DND-41 (cell line): ENCODE measurements at regions not wholly inside any gene's neighbourhood (a gene's known extent, or its start where the extent isn't known, plus 50 kb on each side); places are given as distances from the start of the nearest gene placed in this dataset.
A peak's percentile ranks its signal among the peaks of the same experiment; 100 is the strongest.

Experiments used
- ATAC-seq: fragments of 200-7000 bp; cut with Tn5 transposase; 3 replicates; pipeline ENCODE4 v1.9.1; 2021; ENCODE audit warnings: low read depth; ENCODE audit not compliant: insufficient read depth
- DNase-seq: peaks from one replicate; pipeline ENCODE4 v3.0.0-alpha.2; 2020
- H2AFZ ChIP-seq: 2 replicates; pipeline ENCODE4 v1.6.0; 2012; ENCODE audit warnings: low read depth, low read length
- H3K27ac ChIP-seq: 2 replicates; pipeline ENCODE4 v1.5.1; 2012; ENCODE audit warnings: low read length, inconsistent platforms
- H3K27me3 ChIP-seq: fragments of 200-600 bp; sonication (generic); 2 replicates; pipeline ENCODE4 v1.6.0; 2012; ENCODE audit warnings: low read length, mild to moderate bottlenecking, inconsistent platforms; ENCODE audit not compliant: insufficient read depth, poor library complexity
- H3K36me3 ChIP-seq: 2 replicates; pipeline ENCODE4 v1.5.1; 2012; ENCODE audit warnings: low read length, inconsistent platforms; ENCODE audit not compliant: insufficient read depth
- H3K4me1 ChIP-seq: 2 replicates; pipeline ENCODE4 v1.5.1; 2012; ENCODE audit warnings: mild to moderate bottlenecking, low read length; ENCODE audit not compliant: insufficient read depth
- H3K4me2 ChIP-seq: 2 replicates; pipeline ENCODE4 v1.6.0; 2012; ENCODE audit warnings: mild to moderate bottlenecking, moderate library complexity, low read length, inconsistent platforms; ENCODE audit not compliant: insufficient read depth
- H3K4me3 ChIP-seq, 2 experiments: fragments of 200-600 bp in 1 of 2; shearing (Covaris generic) in 1 of 2; 2 replicates each; pipeline ENCODE4 v1.5.1; 2012 to 2016; ENCODE audit warnings: inconsistent platforms in 2 of 2, low read length in 2 of 2, mild to moderate bottlenecking in 2 of 2, low read depth in 1 of 2, moderate library complexity in 1 of 2
- H3K79me2 ChIP-seq: 2 replicates; pipeline ENCODE4 v1.6.0; 2012; ENCODE audit warnings: low read length, inconsistent platforms; ENCODE audit not compliant: insufficient read depth
- H3K9ac ChIP-seq: 2 replicates; pipeline ENCODE4 v1.6.0; 2012; ENCODE audit warnings: low read depth, mild to moderate bottlenecking, inconsistent platforms, low read length, moderate library complexity
- H3K9me3 ChIP-seq: 2 replicates; pipeline ENCODE4 v1.5.1; 2012; ENCODE audit warnings: low read length, moderate library complexity, mild to moderate bottlenecking, inconsistent platforms; ENCODE audit not compliant: insufficient read depth, severe bottlenecking
- H4K20me1 ChIP-seq: 2 replicates; pipeline ENCODE4 v1.6.0; 2012; ENCODE audit warnings: low read length; ENCODE audit not compliant: insufficient read depth
- EZH2 ChIP-seq: IDR thresholded peaks from 3 replicates; pipeline ENCODE4 v1.6.1; 2012; ENCODE audit warnings: borderline replicate concordance, low read depth, mild to moderate bottlenecking, moderate library complexity, low read length, inconsistent platforms; ENCODE audit not compliant: severe bottlenecking
- TF ChIP-seq, protein P1 (sequence below): IDR thresholded peaks from 2 replicates; pipeline ENCODE4 v1.5.1; 2012; ENCODE audit warnings: borderline replicate concordance, low read length, moderate library complexity, mild to moderate bottlenecking; ENCODE audit not compliant: poor library complexity, severe bottlenecking; ENCODE audit errors: extremely low read depth

GRCh38 chr22:22123960-22124278 is 120.7 kb upstream of the VPREB1 start:
- Histone ChIP-seq H3K9ac (no peak overlapping the region), H2AFZ (no peak overlapping the region)

GRCh38 chr22:22123118-22123959 is 121.2 kb upstream of the VPREB1 start:
- H3K9ac ChIP-seq, result no peak overlapping the region
- peaks cover 43% of the 10 kb centered on the region for H3K27me3 ChIP-seq

More at GRCh38 chr22:22123960-22124278, 120.7 kb upstream of the VPREB1 start:
- no peaks in the 10 kb centered on the region for H3K36me3 ChIP-seq
- H3K27ac ChIP-seq, result no peak overlapping the region
- peaks cover 45% of the 10 kb centered on the region for H3K27me3 ChIP-seq
- TF ChIP-seq EZH2, result no peak
- TF ChIP-seq, protein P1, sequence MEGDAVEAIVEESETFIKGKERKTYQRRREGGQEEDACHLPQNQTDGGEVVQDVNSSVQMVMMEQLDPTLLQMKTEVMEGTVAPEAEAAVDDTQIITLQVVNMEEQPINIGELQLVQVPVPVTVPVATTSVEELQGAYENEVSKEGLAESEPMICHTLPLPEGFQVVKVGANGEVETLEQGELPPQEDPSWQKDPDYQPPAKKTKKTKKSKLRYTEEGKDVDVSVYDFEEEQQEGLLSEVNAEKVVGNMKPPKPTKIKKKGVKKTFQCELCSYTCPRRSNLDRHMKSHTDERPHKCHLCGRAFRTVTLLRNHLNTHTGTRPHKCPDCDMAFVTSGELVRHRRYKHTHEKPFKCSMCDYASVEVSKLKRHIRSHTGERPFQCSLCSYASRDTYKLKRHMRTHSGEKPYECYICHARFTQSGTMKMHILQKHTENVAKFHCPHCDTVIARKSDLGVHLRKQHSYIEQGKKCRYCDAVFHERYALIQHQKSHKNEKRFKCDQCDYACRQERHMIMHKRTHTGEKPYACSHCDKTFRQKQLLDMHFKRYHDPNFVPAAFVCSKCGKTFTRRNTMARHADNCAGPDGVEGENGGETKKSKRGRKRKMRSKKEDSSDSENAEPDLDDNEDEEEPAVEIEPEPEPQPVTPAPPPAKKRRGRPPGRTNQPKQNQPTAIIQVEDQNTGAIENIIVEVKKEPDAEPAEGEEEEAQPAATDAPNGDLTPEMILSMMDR, result no peak
- H3K9me3 ChIP-seq, result no peaks in the 10 kb centered on the region
- DNase-seq (no peak), ATAC-seq (no peak)
- no peaks in the 10 kb centered on the region for H3K79me2 ChIP-seq
- H3K4me1 ChIP-seq, result peaks cover 12% of the 10 kb centered on the region
- no peak overlapping the region for H3K4me2 ChIP-seq
- H4K20me1 ChIP-seq, result no peaks in the 10 kb centered on the region
- H3K4me3 ChIP-seq, result no peak overlapping the region

GRCh38 chr22:22122348-22123117 is 122.1 kb upstream of the VPREB1 start:
- Histone ChIP-seq H2AFZ (no peak overlapping the region), H3K79me2 (no peaks in the 10 kb centered on the region), H3K4me1 (peaks cover 12% of the 10 kb centered on the region), H3K36me3 (no peaks in the 10 kb centered on the region), H4K20me1 (no peaks in the 10 kb centered on the region), H3K9me3 (no peaks in the 10 kb centered on the region), H3K4me3 (no peak overlapping the region), H3K27ac (no peak overlapping the region), H3K27me3 (peaks cover 39% of the 10 kb centered on the region), H3K9ac (no peak overlapping the region), H3K4me2 (no peak overlapping the region)
- TF ChIP-seq, protein P1, result no peak
- no peak for TF ChIP-seq EZH2
- ATAC-seq (no peak), DNase-seq (no peak)

More at GRCh38 chr22:22123118-22123959, 121.2 kb upstream of the VPREB1 start:
- Histone ChIP-seq H3K79me2 (no peaks in the 10 kb centered on the region), H3K4me3 (no peak overlapping the region), H3K4me1 (peaks cover 12% of the 10 kb centered on the region), H3K27ac (no peak overlapping the region), H2AFZ (no peak overlapping the region), H3K4me2 (no peak overlapping the region), H3K9me3 (no peaks in the 10 kb centered on the region), H4K20me1 (no peaks in the 10 kb centered on the region), H3K36me3 (no peaks in the 10 kb centered on the region)
- DNase-seq, result no peak
- peak; percentile 54 for TF ChIP-seq EZH2
- TF ChIP-seq, protein P1, result no peak
- ATAC-seq, result peak; percentile 35
